ENCODE measurements at regions not wholly inside any gene's neighbourhood (a gene's known extent, or its start where the extent isn't known, plus 50 kb on each side); places are given as distances from the start of the nearest gene placed in this dataset.

DNA sequence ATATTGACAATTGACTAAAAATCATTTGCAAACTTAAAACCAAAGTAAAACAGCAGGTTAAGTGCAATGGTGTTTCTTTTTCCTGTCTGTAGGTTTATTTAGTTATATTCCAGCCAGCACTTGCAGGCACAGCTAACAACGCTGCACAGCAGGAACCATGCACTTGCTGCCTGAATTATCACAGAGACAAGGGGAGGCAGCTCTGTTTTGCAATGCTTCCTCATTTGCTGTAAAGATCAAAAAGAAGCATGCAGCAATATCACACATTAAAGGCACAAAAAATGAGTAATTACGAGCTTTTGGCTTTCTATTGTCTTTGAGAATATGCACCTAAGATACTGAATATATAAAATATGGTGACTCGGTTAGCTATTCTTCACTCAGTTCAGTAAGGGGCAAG is 241.9 kb downstream of the EPHA7 start:
- no peak for TF ChIP-seq POLR2A (IDR thresholded peaks at IDR 0.05)
- no peak for TF ChIP-seq CTCF (IDR thresholded peaks at IDR 0.05)
